Mesothelial cell of epicardium (in vitro differentiated cells): ENCODE measurements at regions not wholly inside any gene's neighbourhood (a gene's known extent, or its start where the extent isn't known, plus 50 kb on each side); places are given as distances from the start of the nearest gene placed in this dataset.
"Not testable (repeated sequence)": the region's sequence is repeated elsewhere in the genome, so short reads cannot be mapped to it uniquely, and the experiment has no call there.

ENCODE experiments used
- DNase-seq, 2 experiments: peaks; one replicate each; pipeline ENCODE4 v3.0.0; 2021; ENCODE audit warnings: low spot score in 2 of 2; ENCODE audit not compliant: unreplicated experiment in 2 of 2
- H3K27ac Mint-ChIP-seq: 2 replicates; pipeline ENCODE4 v1.8.0; 2021; ENCODE audit warnings: mixed read lengths
- H3K27me3 Mint-ChIP-seq: 2 replicates; pipeline ENCODE4 v1.8.0; 2021; ENCODE audit warnings: low read depth, mixed read lengths
- H3K36me3 Mint-ChIP-seq: 2 replicates; pipeline ENCODE4 v1.8.0; 2021; ENCODE audit warnings: mixed read lengths
- H3K4me1 Mint-ChIP-seq: 2 replicates; pipeline ENCODE4 v1.8.0; 2021; ENCODE audit warnings: mixed read lengths
- H3K4me3 Mint-ChIP-seq: 2 replicates; pipeline ENCODE4 v1.8.0; 2021; ENCODE audit warnings: mild to moderate bottlenecking, moderate library complexity, mixed read lengths
- H3K9me3 Mint-ChIP-seq: 2 replicates; pipeline ENCODE4 v1.8.0; 2021; ENCODE audit warnings: mixed read lengths
- CTCF ChIP-seq: fragments of 200-600 bp; sonication (generic); IDR thresholded peaks from one replicate; pipeline ENCODE4 v1.5.0; 2021; ENCODE audit warnings: antibody characterized with exemption; ENCODE audit not compliant: unreplicated experiment

GRCh38 chr4:52202251-52202779 is 151.2 kb downstream of the SPATA18 start:
- TF ChIP-seq CTCF = no peak
- no peaks in the 10 kb centered on the region for H3K36me3 Mint-ChIP-seq
- H3K4me1 Mint-ChIP-seq = peaks cover 10% of the 10 kb centered on the region
- no peak overlapping the region for H3K27ac Mint-ChIP-seq
- no peak for DNase-seq
- no peaks in the 10 kb centered on the region for H3K27me3 Mint-ChIP-seq
- peaks cover 6% of the 10 kb centered on the region for H3K9me3 Mint-ChIP-seq
- no peak overlapping the region for H3K4me3 Mint-ChIP-seq

GRCh38 chr4:52202931-52203330 is 151.8 kb downstream of the SPATA18 start:
- TF ChIP-seq CTCF = no peak
- Mint-ChIP-seq H3K27ac (no peak overlapping the region), H3K36me3 (no peaks in the 10 kb centered on the region), H3K27me3 (no peaks in the 10 kb centered on the region), H3K4me3 (no peak overlapping the region), H3K9me3 (peaks cover 6% of the 10 kb centered on the region), H3K4me1 (peaks cover 6% of the 10 kb centered on the region)
- DNase-seq = no peak

GRCh38 chr4:52203351-52203750 is 152.2 kb downstream of the SPATA18 start:
- TF ChIP-seq CTCF = no peak
- no peak overlapping the region for H3K27ac Mint-ChIP-seq
- H3K4me1 Mint-ChIP-seq = peaks cover 4% of the 10 kb centered on the region
- H3K27me3 Mint-ChIP-seq = no peaks in the 10 kb centered on the region
- no peaks in the 10 kb centered on the region for H3K36me3 Mint-ChIP-seq
- no peak overlapping the region for H3K4me3 Mint-ChIP-seq
- peaks cover 8% of the 10 kb centered on the region for H3K9me3 Mint-ChIP-seq
- no peak for DNase-seq

- TF ChIP-seq CTCF = no peak
- no peaks in the 10 kb centered on the region for H3K27me3 Mint-ChIP-seq
- H3K9me3 Mint-ChIP-seq = peaks cover 13% of the 10 kb centered on the region
- peaks cover 4% of the 10 kb centered on the region for H3K4me1 Mint-ChIP-seq
- H3K36me3 Mint-ChIP-seq = no peaks in the 10 kb centered on the region
- no peak overlapping the region for H3K4me3 Mint-ChIP-seq
- H3K27ac Mint-ChIP-seq = no peak overlapping the region
- DNase-seq = no peak
Measured at GRCh38 chr4:52204921-52205320, 153.8 kb downstream of the SPATA18 start.

- H3K4me1 Mint-ChIP-seq, H3K4me3 Mint-ChIP-seq, H3K27ac Mint-ChIP-seq, H3K36me3 Mint-ChIP-seq, H3K27me3 Mint-ChIP-seq, DNase-seq, H3K9me3 Mint-ChIP-seq: not testable (repeated sequence)
Measured at GRCh38 chr4:52207146-52207545, 156.0 kb downstream of the SPATA18 start.

- peaks cover 35% of the 10 kb centered on the region for H3K9me3 Mint-ChIP-seq
- no peak overlapping the region for H3K4me3 Mint-ChIP-seq
- no peaks in the 10 kb centered on the region for H3K27me3 Mint-ChIP-seq
- DNase-seq = no peak
- no peak for TF ChIP-seq CTCF
- no peak overlapping the region for H3K27ac Mint-ChIP-seq
- no peaks in the 10 kb centered on the region for H3K36me3 Mint-ChIP-seq
- no peaks in the 10 kb centered on the region for H3K4me1 Mint-ChIP-seq
Measured at GRCh38 chr4:52212702-52213101, 161.6 kb downstream of the SPATA18 start.
